ENCODE measurements at regions not wholly inside any gene's neighbourhood (a gene's known extent, or its start where the extent isn't known, plus 50 kb on each side); places are given as distances from the start of the nearest gene placed in this dataset.

- no peaks in the 10 kb centered on the region for H3K79me2 ChIP-seq (ENCODE audit: insufficient read depth)
- no peaks in the 10 kb centered on the region for H3K4me1 ChIP-seq (ENCODE audit: control insufficient read depth in 1 of 2, insufficient read depth in 2 of 2, low read depth in 1 of 2, low read length in 1 of 2)
- no peaks in the 10 kb centered on the region for H3K27me3 ChIP-seq (ENCODE audit: insufficient read depth)
- no peaks in the 10 kb centered on the region for H3K36me3 ChIP-seq (replicated peaks in 1 of 2; ENCODE audit: control insufficient read depth in 1 of 2, insufficient read depth in 2 of 2, low read length in 1 of 2)
- CTCF ChIA-PET: no interaction called here
- no peaks in the 10 kb centered on the region for H4K20me1 ChIP-seq (ENCODE audit: insufficient read depth)
- TF ChIP-seq TEAD4 (IDR thresholded peaks at IDR 0.05; ENCODE audit: borderline replicate concordance, insufficient read depth) (no peak), MEF2A (IDR thresholded peaks at IDR 0.05; ENCODE audit: borderline replicate concordance, low read depth) (no peak), FOXJ3 (CRISPR knock-in tag; IDR thresholded peaks at IDR 0.05) (no peak), EZH2phosphoT487 (IDR thresholded peaks at IDR 0.05; ENCODE audit: borderline replicate concordance, low read depth) (no peak), RXRA (IDR thresholded peaks at IDR 0.05; ENCODE audit: borderline replicate concordance, low read depth) (no peak), RAD21 (IDR thresholded peaks at IDR 0.05; ENCODE audit: low read length) (no peak), FOSL2 (IDR thresholded peaks at IDR 0.05; ENCODE audit: borderline replicate concordance, low read depth) (no peak), CTCF (IDR thresholded peaks at IDR 0.05) (no peak), GABPA (IDR thresholded peaks at IDR 0.05; ENCODE audit: low read depth) (no peak), ELF1 (IDR thresholded peaks at IDR 0.05) (no peak), RFX5 (IDR thresholded peaks at IDR 0.05; ENCODE audit: low read length) (no peak), POLR2AphosphoS5 (IDR thresholded peaks at IDR 0.05; ENCODE audit: low read depth, low read length) (no peak)
- TF ChIP-seq, protein P1, sequence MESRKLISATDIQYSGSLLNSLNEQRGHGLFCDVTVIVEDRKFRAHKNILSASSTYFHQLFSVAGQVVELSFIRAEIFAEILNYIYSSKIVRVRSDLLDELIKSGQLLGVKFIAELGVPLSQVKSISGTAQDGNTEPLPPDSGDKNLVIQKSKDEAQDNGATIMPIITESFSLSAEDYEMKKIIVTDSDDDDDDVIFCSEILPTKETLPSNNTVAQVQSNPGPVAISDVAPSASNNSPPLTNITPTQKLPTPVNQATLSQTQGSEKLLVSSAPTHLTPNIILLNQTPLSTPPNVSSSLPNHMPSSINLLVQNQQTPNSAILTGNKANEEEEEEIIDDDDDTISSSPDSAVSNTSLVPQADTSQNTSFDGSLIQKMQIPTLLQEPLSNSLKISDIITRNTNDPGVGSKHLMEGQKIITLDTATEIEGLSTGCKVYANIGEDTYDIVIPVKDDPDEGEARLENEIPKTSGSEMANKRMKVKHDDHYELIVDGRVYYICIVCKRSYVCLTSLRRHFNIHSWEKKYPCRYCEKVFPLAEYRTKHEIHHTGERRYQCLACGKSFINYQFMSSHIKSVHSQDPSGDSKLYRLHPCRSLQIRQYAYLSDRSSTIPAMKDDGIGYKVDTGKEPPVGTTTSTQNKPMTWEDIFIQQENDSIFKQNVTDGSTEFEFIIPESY (IDR thresholded peaks at IDR 0.05; ENCODE audit: borderline replicate concordance, low read depth): no peak
- TF ChIP-seq, protein P2, sequence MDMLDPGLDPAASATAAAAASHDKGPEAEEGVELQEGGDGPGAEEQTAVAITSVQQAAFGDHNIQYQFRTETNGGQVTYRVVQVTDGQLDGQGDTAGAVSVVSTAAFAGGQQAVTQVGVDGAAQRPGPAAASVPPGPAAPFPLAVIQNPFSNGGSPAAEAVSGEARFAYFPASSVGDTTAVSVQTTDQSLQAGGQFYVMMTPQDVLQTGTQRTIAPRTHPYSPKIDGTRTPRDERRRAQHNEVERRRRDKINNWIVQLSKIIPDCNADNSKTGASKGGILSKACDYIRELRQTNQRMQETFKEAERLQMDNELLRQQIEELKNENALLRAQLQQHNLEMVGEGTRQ (IDR thresholded peaks at IDR 0.05; ENCODE audit: borderline replicate concordance, low read depth, low read length): no peak
- TF ChIP-seq, protein P3, sequence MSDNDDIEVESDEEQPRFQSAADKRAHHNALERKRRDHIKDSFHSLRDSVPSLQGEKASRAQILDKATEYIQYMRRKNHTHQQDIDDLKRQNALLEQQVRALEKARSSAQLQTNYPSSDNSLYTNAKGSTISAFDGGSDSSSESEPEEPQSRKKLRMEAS (IDR thresholded peaks at IDR 0.05; ENCODE audit: low read depth): no peak
- H2AFZ ChIP-seq (ENCODE audit: low read depth): 0 out of 2 replicates have a peak overlapping the region, but pooled peaks have one; percentile 29
- no peaks in the 10 kb centered on the region for H3K9me3 ChIP-seq
- POLR2A ChIA-PET: no interaction called here
- no peak overlapping the region for H3K4me2 ChIP-seq
- no peak overlapping the region for H3K27ac ChIP-seq (ENCODE audit: low read depth in 2 of 2, low read length in 1 of 2)
- WGBS (ENCODE audit: low lambda C conversion rate): 34% methylated on average over 4 of the region's 4 CpGs
- no peak overlapping the region for H3K9ac ChIP-seq
- DNase-seq: no peak
- no peak overlapping the region for H3K4me3 ChIP-seq (ENCODE audit: low read depth in 2 of 2, low read length in 1 of 2)
- H3F3A ChIP-seq (replicated peaks; ENCODE audit: insufficient read depth): no peaks in the 10 kb centered on the region
- H3K9me2 ChIP-seq: no peaks in the 10 kb centered on the region
These were observed 249.7 kb upstream of the HS3ST5 start for GRCh38 chr6:114592506-114592905.

All from SK-N-SH (cell line).